GM10248 (cell line): ENCODE measurements at regions not wholly inside any gene's neighbourhood (a gene's known extent, or its start where the extent isn't known, plus 50 kb on each side); places are given as distances from the start of the nearest gene placed in this dataset.

Experiments used
- CTCF ChIA-PET: fragments of 300-600 bp; sonication (Branson Sonifier 250); formaldehyde crosslinking; extraction: SDS; loops from one replicate; lab custom pipeline; 2021; ENCODE audit warnings: antibody characterized with exemption; lab: Yijun Ruan, JAX
- POLR2A ChIA-PET: fragments of 350-650 bp; sonication (Branson Sonifier 250); formaldehyde crosslinking; extraction: SDS; loops from one replicate; lab custom pipeline; 2020; ENCODE audit warnings: antibody characterized with exemption; lab: Yijun Ruan, JAX
- DNase-seq: peaks from one replicate; pipeline ENCODE4 v3.0.0; 2012; ENCODE audit errors: extremely low spot score
- TF ChIP-seq, protein P1 (sequence below): IDR thresholded peaks from 2 replicates; pipeline ENCODE4 v1.5.1; 2012; ENCODE audit warnings: mild to moderate bottlenecking, low read depth; ENCODE audit errors: extremely low read depth, missing control alignments, control extremely low read depth

DNA sequence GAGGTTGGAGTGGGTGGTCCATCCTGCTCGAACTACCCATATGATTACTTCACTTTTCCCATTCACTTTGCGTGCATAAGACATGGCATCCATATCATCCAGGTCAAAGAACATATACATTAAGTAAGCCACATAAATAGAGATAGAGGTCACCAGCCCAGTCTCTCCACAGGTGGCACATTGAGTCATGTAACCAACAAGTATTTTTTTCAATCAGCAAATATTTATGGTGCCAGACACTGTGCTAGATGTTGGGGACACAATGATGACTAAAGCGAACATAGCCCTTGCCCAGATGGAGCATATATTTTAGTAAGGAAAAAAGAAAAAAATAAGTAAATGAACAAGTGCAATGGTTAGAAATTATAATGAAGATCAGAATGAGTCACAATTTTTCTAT lies 83.6 kb upstream of the LCLAT1 start:
- TF ChIP-seq, protein P1, sequence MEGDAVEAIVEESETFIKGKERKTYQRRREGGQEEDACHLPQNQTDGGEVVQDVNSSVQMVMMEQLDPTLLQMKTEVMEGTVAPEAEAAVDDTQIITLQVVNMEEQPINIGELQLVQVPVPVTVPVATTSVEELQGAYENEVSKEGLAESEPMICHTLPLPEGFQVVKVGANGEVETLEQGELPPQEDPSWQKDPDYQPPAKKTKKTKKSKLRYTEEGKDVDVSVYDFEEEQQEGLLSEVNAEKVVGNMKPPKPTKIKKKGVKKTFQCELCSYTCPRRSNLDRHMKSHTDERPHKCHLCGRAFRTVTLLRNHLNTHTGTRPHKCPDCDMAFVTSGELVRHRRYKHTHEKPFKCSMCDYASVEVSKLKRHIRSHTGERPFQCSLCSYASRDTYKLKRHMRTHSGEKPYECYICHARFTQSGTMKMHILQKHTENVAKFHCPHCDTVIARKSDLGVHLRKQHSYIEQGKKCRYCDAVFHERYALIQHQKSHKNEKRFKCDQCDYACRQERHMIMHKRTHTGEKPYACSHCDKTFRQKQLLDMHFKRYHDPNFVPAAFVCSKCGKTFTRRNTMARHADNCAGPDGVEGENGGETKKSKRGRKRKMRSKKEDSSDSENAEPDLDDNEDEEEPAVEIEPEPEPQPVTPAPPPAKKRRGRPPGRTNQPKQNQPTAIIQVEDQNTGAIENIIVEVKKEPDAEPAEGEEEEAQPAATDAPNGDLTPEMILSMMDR = no peak
- ChIA-PET POLR2A (no interaction called here), CTCF (no interaction called here)
- no peak for DNase-seq

DNA sequence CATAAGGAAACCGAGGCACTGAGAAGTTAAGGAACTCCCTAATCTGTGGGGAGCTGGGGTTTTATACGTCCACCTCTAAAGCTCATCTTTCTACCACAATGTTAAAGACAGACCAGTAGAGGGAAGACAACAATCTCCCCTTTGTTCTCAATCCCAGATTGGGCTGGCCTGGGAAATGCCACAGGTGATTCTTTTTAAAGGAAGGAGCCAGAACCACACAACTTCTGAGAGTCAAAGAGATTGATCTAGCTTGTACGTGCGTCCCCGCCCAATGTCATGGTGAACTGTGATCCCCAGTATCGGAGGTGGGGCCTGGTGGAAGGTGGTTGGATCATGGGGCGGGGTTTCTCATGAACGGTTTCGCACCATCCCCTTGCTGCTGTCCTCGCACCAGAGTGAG lies 81.8 kb upstream of the LCLAT1 start:
- ChIA-PET POLR2A (no interaction called here), CTCF (interaction anchor here (0.7 to 1.1 kb wide), 2 partner anchors 11 to 13 kb away, joined by 3 read pairs; no protein-coding TSS in a partner anchor)
- TF ChIP-seq, protein P1 = no peak
- DNase-seq = no peak

DNA sequence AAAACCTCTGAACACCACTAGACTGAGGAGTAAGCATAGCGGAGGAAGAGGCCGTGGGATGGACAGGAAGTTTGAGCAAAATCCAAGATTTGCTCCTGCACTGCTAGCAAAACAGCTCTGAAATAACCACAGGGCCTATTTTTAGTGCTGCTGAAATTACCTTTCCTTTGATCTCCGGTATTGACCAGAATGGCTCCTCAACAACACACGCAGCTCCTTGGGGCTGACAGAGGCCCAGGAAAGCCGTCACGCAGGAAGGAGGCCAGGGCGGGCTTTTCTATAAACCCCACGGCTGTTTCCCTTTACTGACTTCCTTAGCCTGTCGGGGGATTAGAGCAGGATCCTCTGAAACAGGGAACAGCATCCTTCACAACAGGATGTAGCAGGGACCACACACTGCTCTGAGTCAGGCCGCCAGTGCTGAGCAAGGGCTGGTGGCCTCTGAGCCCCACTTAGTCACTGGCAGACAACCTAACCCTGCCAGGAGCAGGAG lies 80.8 kb upstream of the LCLAT1 start:
- POLR2A ChIA-PET = no interaction called here
- CTCF ChIA-PET = no interaction called here
- DNase-seq = no peak
- TF ChIP-seq, protein P1 = no peak

DNA sequence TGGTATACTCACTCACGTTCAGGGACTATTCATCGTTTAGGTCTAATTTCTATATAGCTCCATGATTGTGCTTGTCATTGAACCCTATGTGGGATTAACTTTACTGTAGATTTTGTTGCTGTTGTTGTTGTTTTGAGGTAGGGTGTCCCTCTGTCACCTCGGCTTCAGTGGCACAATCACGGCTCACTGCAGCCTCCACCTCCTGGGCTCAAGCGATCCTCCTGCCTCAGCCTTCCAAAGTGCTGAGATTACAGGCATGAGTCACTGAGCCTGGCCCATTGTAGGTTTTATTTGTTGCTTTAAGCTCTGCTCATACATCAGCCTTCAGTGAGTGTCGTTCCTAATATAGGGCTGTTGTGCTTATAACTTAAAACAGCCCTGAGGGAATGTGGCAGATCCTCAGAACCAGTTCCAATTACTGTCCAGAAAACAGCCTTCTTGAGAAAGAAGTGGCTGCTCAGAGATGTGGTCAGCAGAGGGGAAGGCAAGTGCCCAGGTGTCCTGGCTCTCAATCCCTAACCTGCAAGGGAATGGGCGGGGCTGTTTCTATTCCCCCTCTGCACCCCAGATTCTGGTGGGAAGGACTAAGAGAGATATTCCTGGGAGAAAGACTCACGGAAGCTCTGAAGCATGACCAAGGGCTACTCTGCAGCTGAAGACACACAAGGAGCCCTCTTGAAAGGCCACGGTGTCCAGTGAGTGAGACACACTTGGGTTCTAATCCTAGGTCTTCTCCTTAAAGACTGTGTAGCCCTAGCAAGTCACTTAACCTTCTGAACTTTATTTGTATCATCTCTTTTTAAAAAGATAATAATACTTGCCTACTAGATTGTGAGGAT lies 79.6 kb upstream of the LCLAT1 start:
- TF ChIP-seq, protein P1 = no peak
- CTCF ChIA-PET = interaction anchor here (1.3 to 2.7 kb wide), 2 partner anchors 16 to 161 kb away, joined by 3 to 6 read pairs; no protein-coding TSS in a partner anchor
- POLR2A ChIA-PET = no interaction called here
- DNase-seq = no peak

DNA sequence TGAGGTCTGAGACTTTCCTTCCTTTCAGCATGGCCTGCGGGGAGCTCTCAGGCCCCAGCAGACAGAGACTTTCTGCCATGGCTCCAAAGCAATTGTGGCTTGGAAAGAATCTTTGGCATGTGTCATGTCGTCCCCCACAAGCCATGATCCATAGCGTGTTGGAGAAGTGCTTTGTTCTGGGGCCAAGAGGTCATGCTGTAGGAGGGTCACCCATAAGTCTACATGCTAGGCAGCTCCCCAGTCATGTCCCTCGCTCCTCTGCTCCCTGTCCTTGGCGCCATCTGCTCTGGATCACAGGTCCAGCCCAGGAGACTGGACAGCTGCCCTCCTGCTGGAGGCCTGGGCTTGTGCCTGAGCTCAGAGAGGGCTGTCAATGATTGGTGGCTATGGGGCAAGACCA lies 78.8 kb upstream of the LCLAT1 start:
- POLR2A ChIA-PET = no interaction called here
- CTCF ChIA-PET = interaction anchor here (0.7 to 2.7 kb wide), 4 partner anchors 11 to 343 kb away, joined by 3 to 6 read pairs (median 4); no protein-coding TSS in a partner anchor
- no peak for DNase-seq
- TF ChIP-seq, protein P1 = no peak

DNA sequence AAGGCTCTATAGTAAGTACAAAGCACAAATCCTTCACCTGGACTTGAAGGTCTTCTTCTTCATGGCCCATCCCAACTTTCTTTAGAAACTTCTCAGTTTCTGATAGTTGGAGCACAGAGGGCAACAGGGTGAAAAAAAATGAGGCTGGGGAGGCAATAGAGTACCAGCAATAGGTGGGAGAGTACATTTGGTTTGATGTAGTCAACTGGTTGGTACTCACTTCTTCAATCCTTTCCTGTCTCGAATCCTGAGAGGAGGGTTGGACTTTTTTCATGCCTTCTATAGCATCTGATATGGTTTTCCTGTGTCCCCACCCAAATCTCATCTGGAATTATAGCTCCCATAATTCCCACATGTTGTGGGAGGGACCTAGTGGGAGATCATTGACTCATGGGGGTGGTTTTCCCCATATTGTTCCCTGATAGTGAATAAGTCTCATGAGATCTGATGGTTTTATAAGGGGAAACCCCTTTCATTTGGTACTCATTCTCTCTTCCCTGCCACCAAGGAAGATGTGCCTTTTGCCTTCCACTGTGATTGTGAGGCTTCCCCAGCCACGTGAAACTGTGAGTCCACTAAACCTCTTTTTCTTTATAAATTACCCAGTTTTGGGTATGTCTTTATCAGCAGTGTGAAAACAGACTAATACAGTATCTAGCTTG lies 75.9 kb upstream of the LCLAT1 start:
- TF ChIP-seq, protein P1 = no peak
- ChIA-PET CTCF (interaction anchor here (1.3 to 3.2 kb wide), 4 partner anchors 9 to 28 kb away, joined by 3 to 11 read pairs (median 6); no protein-coding TSS in a partner anchor), POLR2A (no interaction called here)
- DNase-seq = no peak
